ENCODE measurements at regions not wholly inside any gene's neighbourhood (a gene's known extent, or its start where the extent isn't known, plus 50 kb on each side); places are given as distances from the start of the nearest gene placed in this dataset.

DNA sequence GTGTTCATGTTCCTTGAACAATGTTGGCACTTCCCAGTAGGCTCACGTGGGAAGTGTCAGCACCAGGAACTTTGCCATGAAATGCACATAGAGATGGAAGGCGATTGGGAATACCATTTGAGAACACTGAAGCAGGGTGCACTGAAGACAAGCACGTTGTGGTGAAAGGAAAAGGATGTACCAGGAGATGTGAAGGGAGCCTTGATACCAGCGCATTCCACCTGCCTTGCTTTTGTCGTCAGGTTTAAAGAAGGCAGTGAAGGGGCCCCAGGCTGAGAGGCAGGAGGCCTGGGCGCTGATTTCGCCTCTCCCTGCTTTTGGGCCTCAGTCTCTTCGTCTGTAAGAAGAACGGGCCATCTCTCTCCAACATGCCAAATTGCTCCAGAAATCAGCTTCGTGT lies 194.5 kb upstream of the HES1 start:
- TF ChIP-seq, protein P1, sequence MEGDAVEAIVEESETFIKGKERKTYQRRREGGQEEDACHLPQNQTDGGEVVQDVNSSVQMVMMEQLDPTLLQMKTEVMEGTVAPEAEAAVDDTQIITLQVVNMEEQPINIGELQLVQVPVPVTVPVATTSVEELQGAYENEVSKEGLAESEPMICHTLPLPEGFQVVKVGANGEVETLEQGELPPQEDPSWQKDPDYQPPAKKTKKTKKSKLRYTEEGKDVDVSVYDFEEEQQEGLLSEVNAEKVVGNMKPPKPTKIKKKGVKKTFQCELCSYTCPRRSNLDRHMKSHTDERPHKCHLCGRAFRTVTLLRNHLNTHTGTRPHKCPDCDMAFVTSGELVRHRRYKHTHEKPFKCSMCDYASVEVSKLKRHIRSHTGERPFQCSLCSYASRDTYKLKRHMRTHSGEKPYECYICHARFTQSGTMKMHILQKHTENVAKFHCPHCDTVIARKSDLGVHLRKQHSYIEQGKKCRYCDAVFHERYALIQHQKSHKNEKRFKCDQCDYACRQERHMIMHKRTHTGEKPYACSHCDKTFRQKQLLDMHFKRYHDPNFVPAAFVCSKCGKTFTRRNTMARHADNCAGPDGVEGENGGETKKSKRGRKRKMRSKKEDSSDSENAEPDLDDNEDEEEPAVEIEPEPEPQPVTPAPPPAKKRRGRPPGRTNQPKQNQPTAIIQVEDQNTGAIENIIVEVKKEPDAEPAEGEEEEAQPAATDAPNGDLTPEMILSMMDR (conservative IDR thresholded peaks at IDR 0.05; ENCODE audit: low read length) = no peak
- TF ChIP-seq EZH2phosphoT487 (IDR thresholded peaks at IDR 0.05; ENCODE audit: borderline replicate concordance) = no peak
- Histone ChIP-seq H4K20me1 (ENCODE audit: insufficient read depth, low read length, poor library complexity, severe bottlenecking) (no peaks in the 10 kb centered on the region), H3K4me3 (ENCODE audit: low read length, poor library complexity, severe bottlenecking) (no peak overlapping the region), H3K9me2 (replicated peaks; ENCODE audit: low read depth, low read length) (no peaks in the 10 kb centered on the region), H3K36me3 (ENCODE audit: insufficient read depth, low read length) (no peaks in the 10 kb centered on the region), H3K9me3 (ENCODE audit: insufficient read depth, low read depth, low read length) (no peaks in the 10 kb centered on the region), H3K4me1 (ENCODE audit: insufficient read depth, low read length, poor library complexity, severe bottlenecking) (peaks cover 2% of the 10 kb centered on the region), H3F3A (ENCODE audit: low read depth) (no peaks in the 10 kb centered on the region), H3K4me2 (ENCODE audit: low read depth, low read length, poor library complexity, severe bottlenecking) (no peak overlapping the region), H2AFZ (ENCODE audit: low read length) (no peak overlapping the region), H3K27me3 (ENCODE audit: insufficient read depth, low read length, poor library complexity, severe bottlenecking) (no peaks in the 10 kb centered on the region), H3K9ac (ENCODE audit: low read depth, low read length, poor library complexity, severe bottlenecking) (no peak overlapping the region), H3K79me2 (ENCODE audit: insufficient read depth, low read length) (no peaks in the 10 kb centered on the region)

- H3K4me2 ChIP-seq (ENCODE audit: low read depth, low read length, poor library complexity, severe bottlenecking) = no peak overlapping the region
- H3K9me2 ChIP-seq (replicated peaks; ENCODE audit: low read depth, low read length) = no peaks in the 10 kb centered on the region
These were observed 193.4 kb upstream of the HES1 start for GRCh38 chr3:193942516-193943055.

GRCh38 chr3:193943200-193943599 lies 192.7 kb upstream of the HES1 start:
- Histone ChIP-seq H3K9me3 (ENCODE audit: insufficient read depth, low read depth, low read length) (no peaks in the 10 kb centered on the region), H3F3A (ENCODE audit: low read depth) (no peaks in the 10 kb centered on the region), H3K4me2 (ENCODE audit: low read depth, low read length, poor library complexity, severe bottlenecking) (no peak overlapping the region), H3K4me3 (ENCODE audit: low read length, poor library complexity, severe bottlenecking) (no peak overlapping the region), H4K20me1 (ENCODE audit: insufficient read depth, low read length, poor library complexity, severe bottlenecking) (no peaks in the 10 kb centered on the region), H3K27me3 (ENCODE audit: insufficient read depth, low read length, poor library complexity, severe bottlenecking) (no peaks in the 10 kb centered on the region), H3K79me2 (ENCODE audit: insufficient read depth, low read length) (no peaks in the 10 kb centered on the region), H3K36me3 (ENCODE audit: insufficient read depth, low read length) (no peaks in the 10 kb centered on the region), H3K4me1 (ENCODE audit: insufficient read depth, low read length, poor library complexity, severe bottlenecking) (peaks cover 18% of the 10 kb centered on the region), H3K9ac (ENCODE audit: low read depth, low read length, poor library complexity, severe bottlenecking) (no peak overlapping the region), H3K9me2 (replicated peaks; ENCODE audit: low read depth, low read length) (no peaks in the 10 kb centered on the region), H2AFZ (ENCODE audit: low read length) (no peak overlapping the region)
- TF ChIP-seq, protein P1 (conservative IDR thresholded peaks at IDR 0.05; ENCODE audit: low read length) = no peak
- TF ChIP-seq EZH2phosphoT487 (IDR thresholded peaks at IDR 0.05; ENCODE audit: borderline replicate concordance) = no peak

More at GRCh38 chr3:193942516-193943055, 193.4 kb upstream of the HES1 start:
- no peak overlapping the region for H3K4me3 ChIP-seq (ENCODE audit: low read length, poor library complexity, severe bottlenecking)
- no peaks in the 10 kb centered on the region for H3K9me3 ChIP-seq (ENCODE audit: insufficient read depth, low read depth, low read length)
- H3K4me1 ChIP-seq (ENCODE audit: insufficient read depth, low read length, poor library complexity, severe bottlenecking) = peaks cover 13% of the 10 kb centered on the region
- H3K36me3 ChIP-seq (ENCODE audit: insufficient read depth, low read length) = no peaks in the 10 kb centered on the region
- no peak overlapping the region for H2AFZ ChIP-seq (ENCODE audit: low read length)
- no peak overlapping the region for H3K9ac ChIP-seq (ENCODE audit: low read depth, low read length, poor library complexity, severe bottlenecking)
- H4K20me1 ChIP-seq (ENCODE audit: insufficient read depth, low read length, poor library complexity, severe bottlenecking) = no peaks in the 10 kb centered on the region
- no peaks in the 10 kb centered on the region for H3F3A ChIP-seq (ENCODE audit: low read depth)
- no peaks in the 10 kb centered on the region for H3K27me3 ChIP-seq (ENCODE audit: insufficient read depth, low read length, poor library complexity, severe bottlenecking)
- no peak for TF ChIP-seq EZH2phosphoT487 (IDR thresholded peaks at IDR 0.05; ENCODE audit: borderline replicate concordance)
- TF ChIP-seq, protein P1 (conservative IDR thresholded peaks at IDR 0.05; ENCODE audit: low read length) = no peak
- H3K79me2 ChIP-seq (ENCODE audit: insufficient read depth, low read length) = no peaks in the 10 kb centered on the region
